ENCODE measurements at regions not wholly inside any gene's neighbourhood (a gene's known extent, or its start where the extent isn't known, plus 50 kb on each side); places are given as distances from the start of the nearest gene placed in this dataset.

- Histone ChIP-seq H3K27me3 (ENCODE audit: control insufficient read depth in 2 of 2, insufficient read depth in 2 of 2, low read length in 2 of 2) (peaks cover 53 to 64% of the 10 kb centered on the region in 2 donors), H2AFZ (ENCODE audit: insufficient read depth, low read depth, low read length, poor library complexity, severe bottlenecking) (no peak overlapping the region), H3K4me1 (ENCODE audit: control insufficient read depth in 1 of 2, insufficient read depth in 2 of 2, low read length in 2 of 2) (no peaks in the 10 kb centered on the region), H3K9ac (ENCODE audit: insufficient read depth, low read length, poor library complexity, severe bottlenecking) (no peak overlapping the region), H3K9me3 (replicated peaks in 1 of 2; ENCODE audit: control insufficient read depth in 1 of 2, insufficient read depth in 1 of 2, low read length in 2 of 2) (peaks cover 0 to 15% of the 10 kb centered on the region in 2 donors), H3K79me2 (ENCODE audit: insufficient read depth, low read length) (no peaks in the 10 kb centered on the region), H4K20me1 (ENCODE audit: insufficient read depth, low read length) (no peaks in the 10 kb centered on the region), H3K27ac (ENCODE audit: low read depth in 1 of 2, low read length in 2 of 2) (no peak overlapping the region), H3K36me3 (replicated peaks in 1 of 2; ENCODE audit: control insufficient read depth in 1 of 2, insufficient read depth in 2 of 2, low read length in 2 of 2) (no peaks in the 10 kb centered on the region), H3K4me3 (replicated peaks in 1 of 3; ENCODE audit: low read depth in 2 of 3, low read length in 3 of 3) (no peak overlapping the region), H3K4me2 (replicated peaks; ENCODE audit: extremely low read depth, low read length, poor library complexity, severe bottlenecking) (no peak overlapping the region)
- Mint-ChIP-seq H3K27ac (no peak overlapping the region), H3K9me3 (peaks cover 0 to 15% (median 0%) of the 10 kb centered on the region in 7 donors), H3K4me1 (no peaks in the 10 kb centered on the region), H3K27me3 (ENCODE audit: low read depth in 3 of 3) (peaks cover 41 to 54% (median 43%) of the 10 kb centered on the region in 3 donors), H3K36me3 (no peaks in the 10 kb centered on the region), H3K4me3 (no peak overlapping the region)
- TF ChIP-seq CTCF (IDR thresholded peaks at IDR 0.05): no peak
- no peak for DNase-seq
- intact Hi-C loops (cut with micrococcal nuclease): no loop called here
- no CpG with 5 or more reads among the region's 2 CpGs for WGBS (ENCODE audit: insufficient coverage)
Observed at GRCh38 chr6:125361868-125362267, 60.1 kb upstream of the HDDC2 start.

GRCh38 chr6:125363039-125363823, 61.5 kb upstream of the HDDC2 start:
- peaks cover 55 to 61% of the 10 kb centered on the region in 2 donors for H3K27me3 ChIP-seq (ENCODE audit: control insufficient read depth in 2 of 2, insufficient read depth in 2 of 2, low read length in 2 of 2)
- Mint-ChIP-seq H3K4me3 (peak overlapping the region; percentile 14 to 37), H3K4me1 (no peaks in the 10 kb centered on the region), H3K27ac (no peak overlapping the region), H3K27me3 (ENCODE audit: low read depth in 3 of 3) (peaks cover 38 to 53% (median 39%) of the 10 kb centered on the region in 3 donors), H3K9me3 (peaks cover 0 to 15% (median 0%) of the 10 kb centered on the region in 7 donors), H3K36me3 (no peaks in the 10 kb centered on the region)
- intact Hi-C loops (cut with micrococcal nuclease): no loop called here
- no peak for TF ChIP-seq CTCF (IDR thresholded peaks at IDR 0.05)
- no peak overlapping the region for H3K9ac ChIP-seq (ENCODE audit: insufficient read depth, low read length, poor library complexity, severe bottlenecking)
- peak overlapping the region; percentile 7 for H3K4me2 ChIP-seq (replicated peaks; ENCODE audit: extremely low read depth, low read length, poor library complexity, severe bottlenecking)
- no peak overlapping the region for H3K4me3 ChIP-seq (replicated peaks in 1 of 3; ENCODE audit: low read depth in 2 of 3, low read length in 3 of 3)
- DNase-seq: no peak
- WGBS (ENCODE audit: insufficient coverage): under 1% methylated on average over 41 of the region's 44 CpGs
- H4K20me1 ChIP-seq (ENCODE audit: insufficient read depth, low read length): no peaks in the 10 kb centered on the region
- no peaks in the 10 kb centered on the region for H3K79me2 ChIP-seq (ENCODE audit: insufficient read depth, low read length)
- no peaks in the 10 kb centered on the region for H3K36me3 ChIP-seq (replicated peaks in 1 of 2; ENCODE audit: control insufficient read depth in 1 of 2, insufficient read depth in 2 of 2, low read length in 2 of 2)
- no peak overlapping the region for H3K27ac ChIP-seq (ENCODE audit: low read depth in 1 of 2, low read length in 2 of 2)
- H3K9me3 ChIP-seq (replicated peaks in 1 of 2; ENCODE audit: control insufficient read depth in 1 of 2, insufficient read depth in 1 of 2, low read length in 2 of 2): peaks cover 0 to 15% of the 10 kb centered on the region in 2 donors
- no peak overlapping the region for H2AFZ ChIP-seq (ENCODE audit: insufficient read depth, low read depth, low read length, poor library complexity, severe bottlenecking)
- no peaks in the 10 kb centered on the region for H3K4me1 ChIP-seq (ENCODE audit: control insufficient read depth in 1 of 2, insufficient read depth in 2 of 2, low read length in 2 of 2)
